ENCODE measurements at regions not wholly inside any gene's neighbourhood (a gene's known extent, or its start where the extent isn't known, plus 50 kb on each side); places are given as distances from the start of the nearest gene placed in this dataset.

- no CpG with 5 or more reads among the region's 6 CpGs for WGBS, 2 experiments (ENCODE audit: extremely low coverage in 2 of 2, insufficient read length in 1 of 2)
- Histone ChIP-seq H3K4me3 (ENCODE audit: insufficient read depth, low read depth, low read length) (no peak overlapping the region), H2AK9ac (replicated peaks; ENCODE audit: low read depth, low read length, poor library complexity) (no peak overlapping the region), H2BK20ac (ENCODE audit: low read depth, low read length) (no peak overlapping the region), H3K18ac (ENCODE audit: low read depth, low read length) (no peak overlapping the region), H3K79me1 (ENCODE audit: low read depth in 1 of 2, low read length in 2 of 2) (no peaks in the 10 kb centered on the region), H3K36me3 (ENCODE audit: control insufficient read depth, insufficient read depth, low read length) (no peaks in the 10 kb centered on the region), H4K5ac (ENCODE audit: low read depth, low read length) (no peak overlapping the region), H2BK5ac (ENCODE audit: low read depth, low read length, poor library complexity, severe bottlenecking) (no peak overlapping the region), H3K4ac (ENCODE audit: low read depth, low read length) (no peak overlapping the region), H3K9me1 (ENCODE audit: insufficient read depth, low read length) (no peaks in the 10 kb centered on the region), H2BK15ac (ENCODE audit: low read depth, low read length) (no peak overlapping the region), H3K56ac (ENCODE audit: extremely low read depth, insufficient read depth, low read length) (no peak overlapping the region), H3K27me3 (ENCODE audit: control insufficient read depth, insufficient read depth, low read length) (no peaks in the 10 kb centered on the region), H4K8ac (ENCODE audit: low read depth in 2 of 2, low read length in 2 of 2) (no peak overlapping the region), H2AK5ac (ENCODE audit: low read depth, low read length) (no peak overlapping the region), H3K4me2 (ENCODE audit: low read depth, low read length) (no peak overlapping the region), H4K91ac (ENCODE audit: insufficient read depth, low read depth, low read length) (no peak overlapping the region), H2BK120ac (ENCODE audit: low read depth, low read length) (no peak overlapping the region), H3K9ac (ENCODE audit: low read depth, low read length) (no peak overlapping the region), H3K23ac (ENCODE audit: low read depth, low read length) (no peak overlapping the region), H3K14ac (replicated peaks; ENCODE audit: low read depth, low read length) (no peak overlapping the region), H3K4me1 (ENCODE audit: control insufficient read depth, insufficient read depth, low read length) (no peaks in the 10 kb centered on the region), H3K27ac (ENCODE audit: insufficient read depth, low read length) (no peak overlapping the region), H3K9me3 (ENCODE audit: control insufficient read depth, insufficient read depth, low read length) (no peaks in the 10 kb centered on the region), H4K20me1 (ENCODE audit: insufficient read depth, low read length) (no peaks in the 10 kb centered on the region), H2AFZ (replicated peaks; ENCODE audit: low read length, poor library complexity) (no peak overlapping the region)
- ChIA-PET POLR2A (ENCODE audit: unreplicated experiment) (no interaction called here), CTCF (no interaction called here)
- BruUV-seq (replicated peaks), result no TSS peak
- DNase-seq (no peak), ATAC-seq (ENCODE audit: low read depth) (no peak)
- intact Hi-C loops (cut with micrococcal nuclease), result no loop called here
- in situ Hi-C loops (cut with MboI; ENCODE audit: low sequenced_read_pairs), result no loop called here
- dilution Hi-C loops (cut with HindIII; ENCODE audit: low sequenced_read_pairs, unreplicated experiment), result no loop called here
- TF ChIP-seq RAD21 (IDR thresholded peaks at IDR 0.05; ENCODE audit: low read length) (no peak), SMC3 (IDR thresholded peaks at IDR 0.05; ENCODE audit: low read depth, low read length) (no peak), ELK1 (IDR thresholded peaks at IDR 0.05; ENCODE audit: borderline replicate concordance, low read depth, low read length) (no peak)
These were observed 282.8 kb downstream of the SNX10 start for GRCh38 chr7:26574476-26574875.
